ENCODE measurements at regions not wholly inside any gene's neighbourhood (a gene's known extent, or its start where the extent isn't known, plus 50 kb on each side); places are given as distances from the start of the nearest gene placed in this dataset.
A peak's percentile ranks its signal among the peaks of the same experiment; 100 is the strongest.

DNA sequence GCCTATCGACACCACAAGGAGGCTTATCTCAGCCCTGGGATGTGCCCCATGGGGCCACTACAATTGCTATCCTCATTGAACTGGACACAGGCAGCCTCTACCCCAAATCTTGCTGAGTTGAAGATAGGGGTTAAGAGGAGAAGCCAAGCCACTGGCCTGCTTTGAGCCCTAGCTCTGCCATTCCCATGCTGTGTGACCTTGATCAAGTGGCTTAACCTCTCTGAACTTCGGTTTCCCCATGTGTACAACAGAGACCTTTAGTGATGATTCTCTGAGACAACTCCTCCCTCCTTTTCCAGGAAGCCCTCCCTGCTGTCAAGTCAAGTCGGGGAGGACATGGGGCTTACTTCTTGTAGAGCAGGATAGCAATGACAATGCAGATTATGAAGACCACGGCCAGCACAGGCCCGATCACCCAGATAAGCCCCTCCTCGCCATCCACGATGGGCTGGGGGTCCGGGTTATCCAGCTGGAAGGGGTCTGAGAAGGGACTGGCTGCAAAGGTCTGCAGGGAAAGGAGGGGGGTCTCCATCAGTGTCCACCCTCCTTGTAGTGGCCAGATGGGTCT lies 121.6 kb downstream of the PTPRS start:
- Histone ChIP-seq H3K9me3 (no peaks in the 10 kb centered on the region), H3K27me3 (no peaks in the 10 kb centered on the region), H3K4me1 (no peaks in the 10 kb centered on the region), H3K4me3 (no peak overlapping the region), H3K27ac (no peak overlapping the region), H3K36me3 (peaks cover 0 to 59% (median 41%) of the 10 kb centered on the region in 3 donors)
- WGBS, 2 donors = 94 to 95% methylated on average over 8 of the region's 8 CpGs
- intact Hi-C loops (cut with DNase I) = no loop called here
- ATAC-seq (no peak), DNase-seq (no peak), FAIRE-seq (no peak)
- TF ChIP-seq, protein P1, sequence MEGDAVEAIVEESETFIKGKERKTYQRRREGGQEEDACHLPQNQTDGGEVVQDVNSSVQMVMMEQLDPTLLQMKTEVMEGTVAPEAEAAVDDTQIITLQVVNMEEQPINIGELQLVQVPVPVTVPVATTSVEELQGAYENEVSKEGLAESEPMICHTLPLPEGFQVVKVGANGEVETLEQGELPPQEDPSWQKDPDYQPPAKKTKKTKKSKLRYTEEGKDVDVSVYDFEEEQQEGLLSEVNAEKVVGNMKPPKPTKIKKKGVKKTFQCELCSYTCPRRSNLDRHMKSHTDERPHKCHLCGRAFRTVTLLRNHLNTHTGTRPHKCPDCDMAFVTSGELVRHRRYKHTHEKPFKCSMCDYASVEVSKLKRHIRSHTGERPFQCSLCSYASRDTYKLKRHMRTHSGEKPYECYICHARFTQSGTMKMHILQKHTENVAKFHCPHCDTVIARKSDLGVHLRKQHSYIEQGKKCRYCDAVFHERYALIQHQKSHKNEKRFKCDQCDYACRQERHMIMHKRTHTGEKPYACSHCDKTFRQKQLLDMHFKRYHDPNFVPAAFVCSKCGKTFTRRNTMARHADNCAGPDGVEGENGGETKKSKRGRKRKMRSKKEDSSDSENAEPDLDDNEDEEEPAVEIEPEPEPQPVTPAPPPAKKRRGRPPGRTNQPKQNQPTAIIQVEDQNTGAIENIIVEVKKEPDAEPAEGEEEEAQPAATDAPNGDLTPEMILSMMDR (IDR thresholded peaks at IDR 0.05) = no peak

DNA sequence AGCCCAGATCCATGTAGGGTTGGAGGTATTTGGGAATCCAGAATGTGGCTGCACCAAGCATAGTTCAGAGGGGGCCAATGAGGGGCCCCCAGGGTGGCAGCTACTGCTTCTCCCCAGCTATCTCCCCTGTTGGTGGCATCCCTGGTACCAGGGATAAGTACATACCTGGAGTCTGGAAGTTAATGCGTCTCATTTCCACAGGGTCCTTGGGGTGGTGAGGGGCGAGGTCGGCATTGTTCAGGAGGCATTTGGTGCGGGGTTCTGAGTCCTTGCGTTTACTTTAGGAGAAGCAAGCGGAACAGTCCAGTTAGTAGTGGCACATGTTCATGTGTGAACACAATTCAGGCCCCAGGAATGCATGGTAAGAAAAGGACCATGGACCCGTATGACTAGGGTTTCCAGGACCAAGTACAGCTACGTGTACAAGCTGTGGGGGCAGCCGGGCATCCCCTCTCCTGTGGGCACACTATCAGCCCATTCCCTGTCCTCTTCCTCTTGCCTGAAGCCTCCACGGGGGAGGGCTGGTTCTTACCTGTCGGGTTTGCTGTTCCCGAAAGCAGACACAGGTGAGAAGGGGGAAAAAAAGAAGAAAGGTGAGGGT lies 122.3 kb downstream of the PTPRS start:
- ATAC-seq = no peak
- H3K9me3 ChIP-seq = no peaks in the 10 kb centered on the region
- intact Hi-C loops (cut with DNase I) = no loop called here
- H3K27me3 ChIP-seq = no peaks in the 10 kb centered on the region
- H3K4me3 ChIP-seq = no peak overlapping the region
- no peak overlapping the region for H3K27ac ChIP-seq
- no peak for FAIRE-seq
- WGBS, 2 donors = 96 to 98% methylated on average over 12 of the region's 12 CpGs
- peaks cover 0 to 65% (median 48%) of the 10 kb centered on the region in 3 donors for H3K36me3 ChIP-seq
- H3K4me1 ChIP-seq = no peaks in the 10 kb centered on the region
- TF ChIP-seq, protein P1 (IDR thresholded peaks at IDR 0.05) = no peak
- DNase-seq = no peak

DNA sequence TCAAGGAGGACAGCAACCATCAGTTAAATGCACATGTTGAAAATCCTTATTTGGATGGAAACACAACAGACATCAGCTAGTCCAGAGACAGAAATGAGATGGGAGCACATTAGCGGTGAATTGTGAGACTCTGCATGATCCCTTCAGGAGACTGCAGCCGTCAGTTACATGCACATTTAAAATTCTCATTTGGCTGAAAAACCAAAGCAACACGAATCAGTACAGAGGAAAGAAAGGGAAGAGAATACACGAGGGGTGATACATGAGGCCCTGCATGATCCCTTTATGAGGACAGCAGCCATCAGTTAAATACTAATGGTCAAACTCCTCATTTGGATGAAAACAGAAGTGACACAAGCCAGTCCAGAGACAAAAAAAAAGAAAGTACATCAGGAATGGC lies 123.4 kb downstream of the PTPRS start:
- FAIRE-seq = no peak
- 95 to 96% methylated on average over 4 of the region's 4 CpGs for WGBS, 2 donors
- no peak overlapping the region for H3K4me3 ChIP-seq
- H3K27me3 ChIP-seq = no peaks in the 10 kb centered on the region
- TF ChIP-seq, protein P1 (IDR thresholded peaks at IDR 0.05) = no peak
- peaks cover 0 to 63% (median 48%) of the 10 kb centered on the region in 3 donors for H3K36me3 ChIP-seq
- ATAC-seq = no peak
- intact Hi-C loops (cut with DNase I) = no loop called here
- no peaks in the 10 kb centered on the region for H3K9me3 ChIP-seq
- no peak for DNase-seq
- no peak overlapping the region for H3K27ac ChIP-seq
- H3K4me1 ChIP-seq = no peaks in the 10 kb centered on the region

DNA sequence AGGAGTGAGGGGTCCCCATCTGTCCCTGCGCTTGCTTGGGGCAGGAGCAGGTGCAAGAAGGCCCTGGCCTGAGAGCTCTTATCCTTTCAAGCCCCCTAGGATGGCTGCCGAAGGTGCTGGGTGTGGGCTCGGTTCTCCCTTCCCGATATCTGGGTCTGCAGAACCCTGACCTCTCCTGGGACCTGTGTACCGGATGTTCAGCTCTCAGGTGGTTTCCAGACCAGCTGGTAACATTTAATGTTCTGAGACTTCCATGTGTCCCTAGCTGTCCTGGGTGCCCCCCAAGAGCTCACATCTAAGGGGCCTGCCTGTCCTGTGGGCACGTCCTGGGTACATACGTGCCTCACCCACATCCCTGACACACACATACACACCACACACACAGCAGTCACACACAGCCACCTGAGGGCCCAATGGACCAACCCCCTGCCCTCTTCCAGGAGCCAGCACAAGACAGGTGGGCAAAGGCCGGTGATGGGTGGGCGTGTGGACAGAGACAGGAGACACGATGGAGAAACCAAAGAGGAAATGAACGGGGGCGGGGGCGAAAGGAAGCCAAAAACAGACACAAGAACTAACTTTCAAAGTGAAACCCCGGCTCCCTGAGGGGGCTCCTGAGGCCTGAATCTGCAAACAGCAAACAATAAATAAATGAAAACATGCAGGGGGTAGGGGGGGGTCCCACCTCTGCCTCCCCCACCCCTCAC lies 124.3 kb downstream of the PTPRS start:
- WGBS, 2 donors = 95 to 97% methylated on average over 14 of the region's 14 CpGs
- intact Hi-C loops (cut with DNase I) = no loop called here
- Histone ChIP-seq H3K4me1 (no peaks in the 10 kb centered on the region), H3K4me3 (no peak overlapping the region), H3K27me3 (no peaks in the 10 kb centered on the region), H3K36me3 (peaks cover 0 to 72% (median 55%) of the 10 kb centered on the region in 3 donors), H3K9me3 (no peaks in the 10 kb centered on the region), H3K27ac (no peak overlapping the region)
- ATAC-seq = no peak
- TF ChIP-seq, protein P1 (IDR thresholded peaks at IDR 0.05) = no peak
- FAIRE-seq = no peak
- no peak for DNase-seq

DNA sequence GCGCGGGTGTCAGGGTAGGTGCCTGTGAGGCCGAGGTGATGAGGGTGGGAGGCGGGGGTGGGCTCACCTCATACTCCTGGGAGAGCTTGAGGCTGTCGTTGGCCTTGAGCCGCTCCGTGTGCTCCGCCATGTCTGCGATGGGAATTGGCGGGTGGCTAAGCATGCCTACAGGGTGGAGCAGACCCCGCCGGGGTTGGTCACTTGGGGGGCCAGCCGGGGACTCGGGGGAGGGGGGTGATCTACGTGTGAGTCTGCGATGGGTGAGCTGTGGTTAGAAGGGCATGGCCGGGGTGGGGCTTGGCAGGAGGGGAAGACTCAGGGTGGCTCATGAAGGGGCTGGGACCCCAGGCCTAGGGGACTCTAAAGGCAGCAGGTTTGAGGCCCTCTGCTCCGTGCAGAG lies 125.2 kb downstream of the PTPRS start:
- intact Hi-C loops (cut with DNase I) = no loop called here
- H3K27me3 ChIP-seq = no peaks in the 10 kb centered on the region

More for the DNA sequence above, 125.2 kb downstream of the PTPRS start:
- ATAC-seq (no peak), FAIRE-seq (no peak), DNase-seq (peak in 1 of 6 donors; percentile 57)
- Histone ChIP-seq H3K36me3 (peaks cover 0 to 74% (median 59%) of the 10 kb centered on the region in 3 donors), H3K9me3 (no peaks in the 10 kb centered on the region), H3K4me1 (no peaks in the 10 kb centered on the region), H3K27ac (no peak overlapping the region), H3K4me3 (no peak overlapping the region)
- 96 to 98% methylated on average over 18 of the region's 18 CpGs for WGBS, 2 donors
- TF ChIP-seq, protein P1 (IDR thresholded peaks at IDR 0.05) = no peak
